SK-N-MC (cell line): ENCODE measurements at regions not wholly inside any gene's neighbourhood (a gene's known extent, or its start where the extent isn't known, plus 50 kb on each side); places are given as distances from the start of the nearest gene placed in this dataset.
"Not testable (repeated sequence)": the region's sequence is repeated elsewhere in the genome, so short reads cannot be mapped to it uniquely, and the experiment has no call there.

Experiments
- EZH2 ChIP-seq: fragments of 200-600 bp; sonication (generic); IDR thresholded peaks from one replicate; pipeline ENCODE4 v1.6.1; 2017; ENCODE audit warnings: antibody characterized with exemption
- POLR2AphosphoS5 ChIP-seq: IDR thresholded peaks from 2 replicates; pipeline ENCODE4 v1.6.1; 2012; ENCODE audit warnings: mild to moderate bottlenecking, low read depth, low read length, borderline replicate concordance

DNA sequence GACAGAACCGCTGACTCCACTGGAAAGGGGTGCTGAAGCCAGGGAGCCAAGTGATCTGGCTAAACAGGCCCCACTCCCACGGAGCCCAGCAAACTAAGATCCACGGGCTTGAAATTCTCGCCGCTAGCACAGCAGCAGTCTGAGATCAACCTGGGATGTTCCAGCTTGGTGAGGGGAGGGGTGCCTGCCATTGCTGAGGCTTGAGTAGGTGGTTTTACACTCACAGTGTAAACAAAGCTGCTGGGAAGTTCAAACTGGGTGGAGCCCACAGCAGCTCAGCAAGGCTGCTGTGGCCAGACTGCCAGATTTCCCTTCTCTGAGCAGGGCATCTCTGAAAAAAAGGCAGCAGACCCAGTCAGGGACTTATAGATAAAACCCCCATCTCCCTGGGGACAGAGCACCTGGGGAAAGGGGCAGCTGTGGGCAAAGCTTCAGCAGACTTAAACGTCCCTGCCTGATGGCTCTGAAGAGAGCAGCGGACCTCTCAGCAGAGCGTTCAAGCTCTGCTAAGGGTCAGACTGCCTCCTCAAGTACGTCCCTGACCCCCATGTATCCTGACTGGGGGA is 101.8 kb downstream of the HNRNPD start:
- not testable (repeated sequence) for TF ChIP-seq POLR2AphosphoS5, EZH2
